ENCODE measurements at regions not wholly inside any gene's neighbourhood (a gene's known extent, or its start where the extent isn't known, plus 50 kb on each side); places are given as distances from the start of the nearest gene placed in this dataset.
"Not testable (repeated sequence)": the region's sequence is repeated elsewhere in the genome, so short reads cannot be mapped to it uniquely, and the experiment has no call there.

- Mint-ChIP-seq H3K9me3 (peaks cover 27% of the 10 kb centered on the region), H3K4me3 (peak overlapping the region; percentile 58)
- not testable (repeated sequence) for H3K27me3 Mint-ChIP-seq (ENCODE audit: low read depth); H3K36me3 Mint-ChIP-seq (ENCODE audit: low read depth); DNase-seq (ENCODE audit: low spot score); H3K27ac Mint-ChIP-seq; H3K4me1 Mint-ChIP-seq (ENCODE audit: low read depth)
Measured at GRCh38 chr20:29496767-29497166, 1760.7 kb upstream of the DEFB115 start.

DNA sequence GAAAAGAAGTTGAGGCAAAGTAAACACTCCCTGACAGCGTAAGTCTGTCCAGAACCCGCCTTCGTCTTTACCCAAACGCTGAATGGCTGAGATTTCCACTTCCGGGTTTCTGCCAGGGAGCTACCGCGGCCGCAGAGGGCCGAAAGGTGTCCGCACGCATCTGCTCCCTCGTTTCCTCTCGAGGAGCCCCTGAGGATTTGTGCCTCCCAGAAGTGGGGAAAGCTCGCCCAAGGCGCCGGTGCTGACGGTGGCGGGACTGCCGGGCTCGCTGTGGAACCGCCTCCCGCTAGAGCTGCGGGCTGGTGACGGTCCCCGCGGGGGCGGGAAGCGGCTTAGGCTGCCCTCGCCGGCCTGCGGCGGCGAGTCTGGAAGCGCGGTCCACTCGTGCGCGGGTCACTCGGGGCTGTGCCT is 1760.2 kb upstream of the DEFB115 start:
- Mint-ChIP-seq H3K27me3 (ENCODE audit: low read depth) (no peaks in the 10 kb centered on the region), H3K9me3 (peaks cover 27% of the 10 kb centered on the region), H3K4me3 (peak overlapping the region; percentile 58), H3K27ac (no peak overlapping the region), H3K4me1 (ENCODE audit: low read depth) (no peaks in the 10 kb centered on the region), H3K36me3 (ENCODE audit: low read depth) (no peaks in the 10 kb centered on the region)
- DNase-seq (ENCODE audit: low spot score) = peak; percentile 5

DNA sequence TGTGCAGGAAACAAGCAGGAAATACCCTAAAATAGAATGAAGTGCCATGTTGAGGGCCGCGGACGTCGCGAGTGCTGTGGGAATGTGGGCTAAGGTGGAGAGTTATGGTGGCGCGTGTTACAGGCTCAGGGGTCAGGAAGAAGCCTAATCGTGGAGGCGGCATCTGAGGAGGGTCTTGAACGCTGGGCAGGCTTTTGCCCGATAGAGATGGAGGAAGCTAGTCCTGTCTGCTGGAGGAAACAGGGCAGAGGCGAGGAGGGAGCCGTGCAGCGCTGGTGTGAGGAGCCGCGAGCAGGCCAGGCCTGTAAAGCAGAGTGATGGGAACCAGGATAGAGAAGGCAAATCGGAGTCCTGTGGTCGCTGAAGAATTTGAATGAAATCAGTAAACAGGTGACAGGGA is 1759.8 kb upstream of the DEFB115 start:
- H3K36me3 Mint-ChIP-seq (ENCODE audit: low read depth); DNase-seq (ENCODE audit: low spot score); H3K27ac Mint-ChIP-seq; H3K27me3 Mint-ChIP-seq (ENCODE audit: low read depth); H3K4me1 Mint-ChIP-seq (ENCODE audit: low read depth); H3K4me3 Mint-ChIP-seq: not testable (repeated sequence)
- peaks cover 25% of the 10 kb centered on the region for H3K9me3 Mint-ChIP-seq

GRCh38 chr20:29500738-29501137 is 1756.7 kb upstream of the DEFB115 start:
- not testable (repeated sequence) for H3K27me3 Mint-ChIP-seq (ENCODE audit: low read depth); H3K4me1 Mint-ChIP-seq (ENCODE audit: low read depth); DNase-seq (ENCODE audit: low spot score); H3K36me3 Mint-ChIP-seq (ENCODE audit: low read depth); H3K4me3 Mint-ChIP-seq; H3K27ac Mint-ChIP-seq
- H3K9me3 Mint-ChIP-seq = peaks cover 19% of the 10 kb centered on the region

GRCh38 chr20:29514634-29515033 is 1742.8 kb upstream of the DEFB115 start:
- H3K27me3 Mint-ChIP-seq (ENCODE audit: low read depth) = not testable (repeated sequence)

DNA sequence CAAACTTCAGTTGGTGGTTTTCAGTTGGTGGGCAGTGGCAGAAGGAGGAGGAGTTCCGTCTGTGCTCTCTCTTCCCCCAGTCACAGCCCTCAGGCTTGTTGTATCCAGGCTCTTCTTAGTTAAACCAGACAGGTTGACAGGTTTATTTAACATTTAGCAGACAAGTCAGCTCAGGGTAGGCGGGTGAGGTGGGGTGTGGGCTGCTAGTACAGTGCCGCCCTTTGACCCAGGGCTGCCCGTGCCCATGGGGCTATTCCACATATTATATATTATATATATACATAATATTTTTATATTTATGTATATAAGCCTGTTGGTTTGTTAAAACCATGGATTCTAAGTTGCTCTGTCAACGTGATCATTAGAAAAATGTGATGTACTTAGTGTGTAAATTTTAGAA is 1740.6 kb upstream of the DEFB115 start:
- H3K9me3 Mint-ChIP-seq = peaks cover 31% of the 10 kb centered on the region
- not testable (repeated sequence) for DNase-seq (ENCODE audit: low spot score); H3K27me3 Mint-ChIP-seq (ENCODE audit: low read depth); H3K4me1 Mint-ChIP-seq (ENCODE audit: low read depth); H3K4me3 Mint-ChIP-seq; H3K27ac Mint-ChIP-seq; H3K36me3 Mint-ChIP-seq (ENCODE audit: low read depth)

More at GRCh38 chr20:29514634-29515033, 1742.8 kb upstream of the DEFB115 start:
- peaks cover 26% of the 10 kb centered on the region for H3K9me3 Mint-ChIP-seq
- DNase-seq (ENCODE audit: low spot score); H3K4me3 Mint-ChIP-seq; H3K36me3 Mint-ChIP-seq (ENCODE audit: low read depth); H3K27ac Mint-ChIP-seq; H3K4me1 Mint-ChIP-seq (ENCODE audit: low read depth): not testable (repeated sequence)

- not testable (repeated sequence) for H3K36me3 Mint-ChIP-seq (ENCODE audit: low read depth); H3K27ac Mint-ChIP-seq; DNase-seq (ENCODE audit: low spot score); H3K4me1 Mint-ChIP-seq (ENCODE audit: low read depth); H3K4me3 Mint-ChIP-seq; H3K27me3 Mint-ChIP-seq (ENCODE audit: low read depth)
- H3K9me3 Mint-ChIP-seq = peaks cover 22% of the 10 kb centered on the region
Measured at GRCh38 chr20:29519610-29520241, 1737.7 kb upstream of the DEFB115 start.

GRCh38 chr20:29533566-29534177 is 1723.8 kb upstream of the DEFB115 start:
- not testable (repeated sequence) for H3K36me3 Mint-ChIP-seq (ENCODE audit: low read depth); H3K9me3 Mint-ChIP-seq; H3K27ac Mint-ChIP-seq; H3K4me1 Mint-ChIP-seq (ENCODE audit: low read depth); H3K27me3 Mint-ChIP-seq (ENCODE audit: low read depth); DNase-seq (ENCODE audit: low spot score); H3K4me3 Mint-ChIP-seq

DNA sequence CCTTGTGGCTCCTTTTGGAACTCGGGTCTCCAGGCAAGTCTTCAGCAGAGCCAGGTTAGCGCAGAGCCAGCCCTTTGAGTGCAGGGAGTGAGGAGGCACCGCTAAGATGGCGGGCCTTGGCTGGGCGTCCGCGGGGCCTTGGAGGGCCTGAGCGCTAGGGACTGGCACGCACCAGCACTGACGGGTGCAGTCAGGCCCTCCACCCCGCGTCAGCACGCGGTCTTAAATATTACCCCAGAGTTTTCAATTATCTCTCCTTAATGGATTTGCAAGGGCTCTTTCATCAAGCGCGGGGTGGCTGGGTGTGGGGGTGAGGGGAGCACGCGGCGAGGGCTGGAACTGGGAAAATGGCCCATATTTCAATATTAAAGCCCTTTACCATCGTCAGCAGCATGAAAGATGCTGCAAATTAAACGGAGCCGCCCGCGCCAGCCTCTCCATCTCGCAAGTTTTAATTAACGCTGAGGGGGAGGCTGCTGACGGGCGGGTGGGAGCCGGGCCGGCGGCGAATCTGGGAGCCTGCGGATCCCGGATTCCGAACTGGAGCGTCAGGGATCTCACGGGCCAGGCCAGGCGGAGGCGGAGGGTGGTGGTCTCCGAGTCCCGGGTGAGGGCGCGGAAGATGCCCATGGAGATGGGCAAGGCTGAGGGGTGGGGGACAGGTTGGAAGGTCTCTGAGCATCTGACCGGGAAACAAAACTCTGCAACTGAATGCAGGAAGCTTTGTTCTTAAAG is 1690.4 kb upstream of the DEFB115 start:
- not testable (repeated sequence) for DNase-seq (ENCODE audit: low spot score); H3K27ac Mint-ChIP-seq

GRCh38 chr20:29567671-29568070 is 1689.8 kb upstream of the DEFB115 start:
- H3K27me3 Mint-ChIP-seq (ENCODE audit: low read depth); DNase-seq (ENCODE audit: low spot score); H3K36me3 Mint-ChIP-seq (ENCODE audit: low read depth); H3K4me3 Mint-ChIP-seq; H3K9me3 Mint-ChIP-seq; H3K4me1 Mint-ChIP-seq (ENCODE audit: low read depth); H3K27ac Mint-ChIP-seq: not testable (repeated sequence)

More for the DNA sequence above, 1690.4 kb upstream of the DEFB115 start:
- not testable (repeated sequence) for H3K36me3 Mint-ChIP-seq (ENCODE audit: low read depth); H3K9me3 Mint-ChIP-seq; H3K4me3 Mint-ChIP-seq; H3K4me1 Mint-ChIP-seq (ENCODE audit: low read depth); H3K27me3 Mint-ChIP-seq (ENCODE audit: low read depth)

DNA sequence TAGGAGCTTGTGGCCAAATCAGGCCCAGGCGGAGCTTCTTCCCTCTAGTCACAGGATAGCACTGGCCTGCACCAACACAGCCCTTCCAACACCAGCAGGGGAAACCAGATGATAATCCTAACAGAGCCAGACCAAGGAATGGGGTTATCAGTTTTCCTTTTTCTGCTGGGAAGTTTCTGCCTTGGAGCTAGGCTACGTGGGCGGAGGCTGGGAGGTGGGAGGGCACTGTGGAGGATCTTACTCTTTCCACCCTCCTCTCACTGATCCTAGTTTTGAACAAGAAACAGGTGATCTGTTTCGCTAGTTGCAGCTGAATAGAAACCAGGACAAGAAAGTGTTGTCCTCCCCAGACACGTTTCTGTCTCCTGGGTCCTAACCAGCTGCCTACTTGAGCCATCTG is 1687.3 kb upstream of the DEFB115 start:
- DNase-seq (ENCODE audit: low spot score); H3K9me3 Mint-ChIP-seq; H3K4me3 Mint-ChIP-seq; H3K4me1 Mint-ChIP-seq (ENCODE audit: low read depth); H3K27ac Mint-ChIP-seq; H3K36me3 Mint-ChIP-seq (ENCODE audit: low read depth); H3K27me3 Mint-ChIP-seq (ENCODE audit: low read depth): not testable (repeated sequence)

- not testable (repeated sequence) for H3K27ac Mint-ChIP-seq; H3K9me3 Mint-ChIP-seq; H3K4me3 Mint-ChIP-seq; H3K4me1 Mint-ChIP-seq (ENCODE audit: low read depth); H3K36me3 Mint-ChIP-seq (ENCODE audit: low read depth); H3K27me3 Mint-ChIP-seq (ENCODE audit: low read depth); DNase-seq (ENCODE audit: low spot score)
Measured at GRCh38 chr20:29589530-29589929, 1667.9 kb upstream of the DEFB115 start.

GRCh38 chr20:29604163-29604562 is 1653.3 kb upstream of the DEFB115 start:
- H3K4me3 Mint-ChIP-seq; H3K4me1 Mint-ChIP-seq (ENCODE audit: low read depth); H3K27me3 Mint-ChIP-seq (ENCODE audit: low read depth); DNase-seq (ENCODE audit: low spot score); H3K27ac Mint-ChIP-seq; H3K36me3 Mint-ChIP-seq (ENCODE audit: low read depth): not testable (repeated sequence)
- peaks cover 15% of the 10 kb centered on the region for H3K9me3 Mint-ChIP-seq

DNA sequence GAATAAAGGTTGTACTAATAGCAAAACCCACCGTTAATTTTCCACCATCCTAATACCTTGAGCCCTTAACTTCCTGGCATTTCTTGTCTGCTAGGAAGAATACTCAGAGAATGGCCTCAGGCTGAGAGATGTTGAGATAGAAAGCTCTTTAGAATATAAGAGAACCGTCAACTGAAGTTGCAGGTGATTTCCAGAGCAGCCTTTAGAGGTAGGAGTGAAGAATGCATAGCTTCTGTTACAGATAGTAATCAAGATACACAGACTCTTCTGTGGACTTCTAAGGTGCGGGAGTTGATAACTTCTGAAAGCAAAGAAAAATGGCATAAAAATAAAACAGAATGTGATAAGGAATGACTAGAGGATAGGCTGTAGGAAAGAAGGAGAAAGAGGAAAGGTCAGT is 1651.3 kb upstream of the DEFB115 start:
- not testable (repeated sequence) for H3K27me3 Mint-ChIP-seq (ENCODE audit: low read depth); H3K4me1 Mint-ChIP-seq (ENCODE audit: low read depth); H3K4me3 Mint-ChIP-seq; H3K36me3 Mint-ChIP-seq (ENCODE audit: low read depth); DNase-seq (ENCODE audit: low spot score); H3K27ac Mint-ChIP-seq
- H3K9me3 Mint-ChIP-seq = peaks cover 11% of the 10 kb centered on the region
